GM12891 (cell line): ENCODE measurements at regions not wholly inside any gene's neighbourhood (a gene's known extent, or its start where the extent isn't known, plus 50 kb on each side); places are given as distances from the start of the nearest gene placed in this dataset.

Experiments used
- POLR2AphosphoS5 ChIP-seq: IDR thresholded peaks from 2 replicates; pipeline ENCODE4 v1.6.1; 2011; ENCODE audit warnings: low read depth, low read length, control low read depth
- TAF1 ChIP-seq: IDR thresholded peaks from 2 replicates; pipeline ENCODE4 v1.6.1; 2011; ENCODE audit warnings: low read depth, low read length, control low read depth

DNA sequence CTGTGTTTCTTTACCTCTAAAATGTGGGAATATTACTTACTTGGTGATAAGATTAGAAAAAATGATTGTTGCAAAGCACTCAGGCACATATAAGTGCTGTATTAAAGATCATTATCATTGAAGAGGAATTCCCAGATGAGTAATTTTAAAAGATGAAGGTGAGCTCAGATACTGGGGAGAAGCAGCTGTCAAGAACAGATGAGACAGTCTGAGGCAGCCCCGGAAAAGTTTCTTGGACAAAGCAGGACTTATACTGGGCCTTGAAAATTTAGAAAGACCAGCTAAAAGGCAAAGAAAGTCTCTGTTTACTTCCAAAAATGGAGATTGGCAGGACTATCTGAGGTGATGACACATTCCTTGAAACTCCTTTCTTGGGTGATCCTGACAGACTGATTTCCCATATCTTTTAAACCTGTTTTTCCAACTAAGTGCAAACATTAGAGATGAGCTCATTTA, 93.8 kb upstream of the MARCKS start:
- no peak for TF ChIP-seq POLR2AphosphoS5
- no peak for TF ChIP-seq TAF1
